Nephron progenitor cell (in vitro differentiated cells): ENCODE measurements at regions not wholly inside any gene's neighbourhood (a gene's known extent, or its start where the extent isn't known, plus 50 kb on each side); places are given as distances from the start of the nearest gene placed in this dataset.
"Not testable (repeated sequence)": the region's sequence is repeated elsewhere in the genome, so short reads cannot be mapped to it uniquely, and the experiment has no call there.

Source experiments
- DNase-seq: peaks from one replicate; pipeline ENCODE4 v3.0.0; 2021
- H3K27ac Mint-ChIP-seq: 2 replicates; pipeline ENCODE4 v1.8.0; 2021; ENCODE audit warnings: mild to moderate bottlenecking, moderate library complexity, mixed read lengths
- H3K27me3 Mint-ChIP-seq: 2 replicates; pipeline ENCODE4 v1.8.0; 2021; ENCODE audit warnings: mild to moderate bottlenecking, low read depth, mixed read lengths; ENCODE audit not compliant: poor library complexity
- H3K36me3 Mint-ChIP-seq: 2 replicates; pipeline ENCODE4 v1.8.0; 2021; ENCODE audit warnings: low read depth, mixed read lengths
- H3K4me1 Mint-ChIP-seq: 2 replicates; pipeline ENCODE4 v1.8.0; 2021; ENCODE audit warnings: mixed read lengths
- H3K4me3 Mint-ChIP-seq: 2 replicates; pipeline ENCODE4 v1.8.0; 2021; ENCODE audit warnings: mild to moderate bottlenecking, moderate library complexity, mixed read lengths
- H3K9me3 Mint-ChIP-seq: 2 replicates; pipeline ENCODE4 v1.8.0; 2021; ENCODE audit warnings: mild to moderate bottlenecking, moderate library complexity, mixed read lengths
- CTCF ChIP-seq: fragments of 200-600 bp; sonication (generic); IDR thresholded peaks from 2 replicates; pipeline ENCODE4 v1.5.0; 2021; ENCODE audit warnings: antibody characterized with exemption

DNA sequence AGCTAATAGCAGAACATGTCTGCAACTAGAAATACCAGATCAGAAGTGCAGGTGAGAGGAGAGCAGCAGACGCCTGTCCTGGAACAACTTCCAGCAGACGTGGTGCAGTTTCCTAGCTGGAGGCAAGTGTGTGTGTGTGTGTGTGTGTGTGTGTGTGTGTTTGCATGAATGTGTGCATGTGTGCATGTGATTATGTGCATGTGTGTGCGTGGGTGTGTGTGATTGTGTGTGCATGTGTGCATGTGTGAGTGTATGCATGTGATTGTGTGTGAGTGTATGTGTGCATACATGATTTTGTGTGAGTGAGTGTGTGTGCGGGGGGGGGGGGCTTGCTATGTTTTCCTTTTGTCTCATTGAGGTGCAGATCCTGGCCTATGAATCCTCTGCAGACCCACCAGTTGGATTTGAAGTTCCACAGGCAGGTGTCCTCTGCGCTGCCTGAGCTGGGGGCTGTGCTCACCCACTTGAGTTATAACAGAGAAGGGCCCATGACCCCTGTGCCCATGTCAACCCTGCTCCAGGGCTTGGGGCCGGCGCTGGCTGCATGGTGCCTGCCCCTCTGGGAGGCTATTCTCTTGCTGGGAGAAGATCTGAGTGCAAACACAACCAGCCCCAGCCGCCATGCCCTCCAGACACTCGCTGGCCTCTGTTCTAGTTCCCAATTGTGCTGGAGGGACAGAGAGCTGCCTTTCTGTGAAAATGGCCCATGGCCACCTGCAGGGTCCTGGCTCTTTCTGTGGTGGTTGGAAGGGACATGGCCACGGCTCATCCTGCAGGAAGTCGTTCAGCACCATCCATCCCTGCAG, 821.3 kb downstream of the BRD1 start:
- no peak for DNase-seq
- no peak for TF ChIP-seq CTCF
- peaks cover 32% of the 10 kb centered on the region for H3K9me3 Mint-ChIP-seq
- H3K27me3 Mint-ChIP-seq: peaks cover 5% of the 10 kb centered on the region
- no peak overlapping the region for H3K27ac Mint-ChIP-seq
- H3K4me3 Mint-ChIP-seq: no peak overlapping the region
- no peaks in the 10 kb centered on the region for H3K4me1 Mint-ChIP-seq
- H3K36me3 Mint-ChIP-seq: no peaks in the 10 kb centered on the region

- no peak for DNase-seq
- TF ChIP-seq CTCF: no peak
- Mint-ChIP-seq H3K27me3 (peaks cover 5% of the 10 kb centered on the region), H3K9me3 (peaks cover 39% of the 10 kb centered on the region), H3K4me1 (no peaks in the 10 kb centered on the region), H3K27ac (no peak overlapping the region), H3K4me3 (no peak overlapping the region), H3K36me3 (no peaks in the 10 kb centered on the region)
Observed at GRCh38 chr22:49005557-49005956, 822.1 kb downstream of the BRD1 start.

- DNase-seq: no peak
- TF ChIP-seq CTCF: no peak
- Mint-ChIP-seq H3K4me1 (no peaks in the 10 kb centered on the region), H3K4me3 (no peak overlapping the region), H3K27ac (no peak overlapping the region), H3K36me3 (no peaks in the 10 kb centered on the region), H3K27me3 (peaks cover 5% of the 10 kb centered on the region), H3K9me3 (peaks cover 46% of the 10 kb centered on the region)
Observed at GRCh38 chr22:49004484-49005399, 822.9 kb downstream of the BRD1 start.

DNA sequence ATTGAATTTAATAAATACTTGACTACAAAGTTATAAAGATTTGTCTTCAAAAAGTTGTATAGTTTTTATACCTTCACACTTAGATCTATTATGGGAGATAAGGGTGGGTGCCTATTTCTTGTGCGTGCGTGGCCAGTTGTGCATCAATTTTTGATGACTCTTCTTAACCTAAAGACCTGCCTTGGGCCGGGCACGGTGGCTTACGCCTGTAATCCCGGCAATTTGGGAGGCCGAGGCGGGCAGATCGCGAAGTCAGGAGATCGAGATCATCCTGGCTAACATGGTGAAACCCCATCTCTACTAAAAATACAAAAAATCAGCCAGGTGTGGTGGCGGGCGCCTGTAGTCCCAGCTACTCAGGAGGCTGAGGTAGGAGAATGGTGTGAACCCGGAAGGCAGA, 830.1 kb downstream of the BRD1 start:
- not testable (repeated sequence) for H3K4me3 Mint-ChIP-seq, H3K27me3 Mint-ChIP-seq, H3K36me3 Mint-ChIP-seq, H3K4me1 Mint-ChIP-seq, H3K27ac Mint-ChIP-seq, DNase-seq
- peaks cover 49% of the 10 kb centered on the region for H3K9me3 Mint-ChIP-seq

GRCh38 chr22:48993655-48994054, 834.0 kb downstream of the BRD1 start:
- peaks cover 5% of the 10 kb centered on the region for H3K36me3 Mint-ChIP-seq
- DNase-seq: no peak
- H3K27ac Mint-ChIP-seq: no peak overlapping the region
- peaks cover 4% of the 10 kb centered on the region for H3K4me1 Mint-ChIP-seq
- H3K9me3 Mint-ChIP-seq: peaks cover 28% of the 10 kb centered on the region
- H3K4me3 Mint-ChIP-seq: no peak overlapping the region
- no peak for TF ChIP-seq CTCF
- peaks cover 3% of the 10 kb centered on the region for H3K27me3 Mint-ChIP-seq

GRCh38 chr22:48984639-48985038, 843.0 kb downstream of the BRD1 start:
- TF ChIP-seq CTCF: no peak
- Mint-ChIP-seq H3K9me3 (no peaks in the 10 kb centered on the region), H3K27ac (no peak overlapping the region), H3K27me3 (peaks cover 13% of the 10 kb centered on the region), H3K4me1 (peaks cover 5% of the 10 kb centered on the region), H3K4me3 (no peak overlapping the region), H3K36me3 (no peaks in the 10 kb centered on the region)
- DNase-seq: no peak
